ENCODE measurements at regions not wholly inside any gene's neighbourhood (a gene's known extent, or its start where the extent isn't known, plus 50 kb on each side); places are given as distances from the start of the nearest gene placed in this dataset.
A peak's percentile ranks its signal among the peaks of the same experiment; 100 is the strongest.
"Not testable (repeated sequence)": the region's sequence is repeated elsewhere in the genome, so short reads cannot be mapped to it uniquely, and the experiment has no call there.

- H3K27ac Mint-ChIP-seq = no peak overlapping the region
- peaks cover 53% of the 10 kb centered on the region for H3K27me3 Mint-ChIP-seq (ENCODE audit: low read depth)
- H3K4me1 Mint-ChIP-seq = peaks cover 48% of the 10 kb centered on the region
- no peak overlapping the region for H3K4me3 Mint-ChIP-seq
- TF ChIP-seq CTCF (IDR thresholded peaks at IDR 0.05; ENCODE audit: unreplicated experiment in 3 of 3) = no peak
- no peaks in the 10 kb centered on the region for H3K36me3 Mint-ChIP-seq (ENCODE audit: low read depth)
- no peaks in the 10 kb centered on the region for H3K9me3 Mint-ChIP-seq
Measured at GRCh38 chr11:115613004-115613403, 108.8 kb upstream of the CADM1 start.

- H3K4me3 Mint-ChIP-seq = peak overlapping the region in 1 of 3 experiments; percentile 46
- H3K36me3 Mint-ChIP-seq (ENCODE audit: low read depth) = no peaks in the 10 kb centered on the region
- H3K27ac Mint-ChIP-seq = peak overlapping the region in 1 of 3 experiments; percentile 15
Measured at GRCh38 chr11:115612046-115612730, 108.0 kb upstream of the CADM1 start.

GRCh38 chr11:115611343-115611742 lies 107.1 kb upstream of the CADM1 start:
- no peak for TF ChIP-seq CTCF (IDR thresholded peaks at IDR 0.05; ENCODE audit: unreplicated experiment in 3 of 3)
- Mint-ChIP-seq H3K36me3 (ENCODE audit: low read depth) (no peaks in the 10 kb centered on the region), H3K4me1 (peaks cover 49% of the 10 kb centered on the region), H3K9me3 (no peaks in the 10 kb centered on the region), H3K4me3 (peak overlapping the region in 1 of 3 experiments; percentile 29), H3K27ac (peak overlapping the region in 1 of 3 experiments; percentile 15), H3K27me3 (ENCODE audit: low read depth) (peaks cover 59% of the 10 kb centered on the region)

More at GRCh38 chr11:115612046-115612730, 108.0 kb upstream of the CADM1 start:
- H3K9me3 Mint-ChIP-seq = no peaks in the 10 kb centered on the region
- TF ChIP-seq CTCF (IDR thresholded peaks at IDR 0.05; ENCODE audit: unreplicated experiment in 3 of 3) = no peak
- peaks cover 48% of the 10 kb centered on the region for H3K4me1 Mint-ChIP-seq
- peaks cover 58% of the 10 kb centered on the region for H3K27me3 Mint-ChIP-seq (ENCODE audit: low read depth)

GRCh38 chr11:115610908-115611307 lies 106.7 kb upstream of the CADM1 start:
- H3K27me3 Mint-ChIP-seq (ENCODE audit: low read depth) = peaks cover 64% of the 10 kb centered on the region
- no peak overlapping the region for H3K27ac Mint-ChIP-seq
- H3K4me3 Mint-ChIP-seq = no peak overlapping the region
- TF ChIP-seq CTCF (IDR thresholded peaks at IDR 0.05; ENCODE audit: unreplicated experiment in 3 of 3) = no peak
- no peaks in the 10 kb centered on the region for H3K9me3 Mint-ChIP-seq
- peaks cover 53% of the 10 kb centered on the region for H3K4me1 Mint-ChIP-seq
- no peaks in the 10 kb centered on the region for H3K36me3 Mint-ChIP-seq (ENCODE audit: low read depth)

GRCh38 chr11:115610234-115610633 lies 106.0 kb upstream of the CADM1 start:
- Mint-ChIP-seq H3K4me1 (peaks cover 56% of the 10 kb centered on the region), H3K27me3 (ENCODE audit: low read depth) (peaks cover 63% of the 10 kb centered on the region)
- not testable (repeated sequence) for H3K36me3 Mint-ChIP-seq (ENCODE audit: low read depth); H3K9me3 Mint-ChIP-seq; H3K4me3 Mint-ChIP-seq; H3K27ac Mint-ChIP-seq

GRCh38 chr11:115608976-115609375 lies 104.8 kb upstream of the CADM1 start:
- Mint-ChIP-seq H3K36me3 (ENCODE audit: low read depth) (no peaks in the 10 kb centered on the region), H3K4me1 (peaks cover 56% of the 10 kb centered on the region), H3K4me3 (no peak overlapping the region), H3K9me3 (no peaks in the 10 kb centered on the region), H3K27ac (no peak overlapping the region), H3K27me3 (ENCODE audit: low read depth) (peaks cover 63% of the 10 kb centered on the region)
- no peak for TF ChIP-seq CTCF (IDR thresholded peaks at IDR 0.05; ENCODE audit: unreplicated experiment in 3 of 3)
